Anterior cingulate cortex (tissue), 58 donors: ENCODE measurements at regions not wholly inside any gene's neighbourhood (a gene's known extent, or its start where the extent isn't known, plus 50 kb on each side); places are given as distances from the start of the nearest gene placed in this dataset.
"Not testable (repeated sequence)": the region's sequence is repeated elsewhere in the genome, so short reads cannot be mapped to it uniquely, and the experiment has no call there.

Experiments
- DNase-seq, 58 donors: peaks; one replicate each; lab custom pipeline; 2025; lab: John Stamatoyannopoulos, UW

DNA sequence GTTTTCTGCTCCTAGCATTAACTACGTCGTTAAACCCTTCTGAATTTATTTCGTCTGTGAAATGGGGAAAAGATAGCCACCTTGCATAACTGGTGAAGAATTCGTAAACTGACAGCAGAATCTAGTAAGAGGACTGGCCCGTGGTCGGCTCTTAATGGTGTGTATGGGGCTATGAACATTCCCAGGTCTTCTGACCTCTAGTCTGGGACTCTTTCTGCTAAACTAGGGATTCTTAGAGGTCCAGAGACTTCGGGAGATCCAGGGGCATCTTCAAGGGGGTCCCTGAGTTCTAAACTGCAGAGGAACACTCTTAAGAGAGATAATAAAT, 231.1 kb upstream of the SERP2 start:
- DNase-seq, result peak in 1 of 58 donors; percentile 44

GRCh38 chr13:44142941-44143665, 230.5 kb upstream of the SERP2 start:
- DNase-seq, result no peak

DNA sequence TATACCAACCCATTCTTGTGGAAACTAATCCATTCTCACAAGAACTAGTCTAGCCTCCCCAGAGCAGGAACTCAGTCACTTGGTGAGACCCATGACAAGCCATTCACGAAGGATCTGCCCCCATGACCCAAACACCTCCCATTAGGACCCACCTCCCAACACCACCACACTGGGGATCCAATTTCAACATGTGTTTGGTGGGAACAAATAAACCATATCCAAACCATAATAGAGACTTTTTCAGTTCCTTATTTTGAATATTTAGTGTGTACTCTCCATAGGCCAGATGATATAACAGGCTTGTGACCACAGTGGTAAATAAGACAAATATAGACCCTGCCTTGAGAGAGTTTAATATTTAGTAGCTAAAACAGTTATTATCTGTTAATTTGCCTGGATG, 227.5 kb upstream of the SERP2 start:
- DNase-seq, result no peak

- DNase-seq, result no peak
Measured at GRCh38 chr13:44147233-44147632, 226.4 kb upstream of the SERP2 start.

GRCh38 chr13:44147648-44148047, 226.0 kb upstream of the SERP2 start:
- DNase-seq, result peak in 1 of 58 donors; percentile 52

GRCh38 chr13:44148159-44148914, 225.3 kb upstream of the SERP2 start:
- peak in 30 of 58 donors; percentile 4 to 60 (median 28) for DNase-seq

- not testable (repeated sequence) for DNase-seq
Measured at GRCh38 chr13:44149231-44149630, 224.4 kb upstream of the SERP2 start.

- no peak for DNase-seq
Measured at GRCh38 chr13:44149821-44150220, 223.8 kb upstream of the SERP2 start.

GRCh38 chr13:44151474-44151873, 222.2 kb upstream of the SERP2 start:
- DNase-seq, result no peak

- no peak for DNase-seq
Measured at GRCh38 chr13:44153496-44153895, 220.1 kb upstream of the SERP2 start.

DNA sequence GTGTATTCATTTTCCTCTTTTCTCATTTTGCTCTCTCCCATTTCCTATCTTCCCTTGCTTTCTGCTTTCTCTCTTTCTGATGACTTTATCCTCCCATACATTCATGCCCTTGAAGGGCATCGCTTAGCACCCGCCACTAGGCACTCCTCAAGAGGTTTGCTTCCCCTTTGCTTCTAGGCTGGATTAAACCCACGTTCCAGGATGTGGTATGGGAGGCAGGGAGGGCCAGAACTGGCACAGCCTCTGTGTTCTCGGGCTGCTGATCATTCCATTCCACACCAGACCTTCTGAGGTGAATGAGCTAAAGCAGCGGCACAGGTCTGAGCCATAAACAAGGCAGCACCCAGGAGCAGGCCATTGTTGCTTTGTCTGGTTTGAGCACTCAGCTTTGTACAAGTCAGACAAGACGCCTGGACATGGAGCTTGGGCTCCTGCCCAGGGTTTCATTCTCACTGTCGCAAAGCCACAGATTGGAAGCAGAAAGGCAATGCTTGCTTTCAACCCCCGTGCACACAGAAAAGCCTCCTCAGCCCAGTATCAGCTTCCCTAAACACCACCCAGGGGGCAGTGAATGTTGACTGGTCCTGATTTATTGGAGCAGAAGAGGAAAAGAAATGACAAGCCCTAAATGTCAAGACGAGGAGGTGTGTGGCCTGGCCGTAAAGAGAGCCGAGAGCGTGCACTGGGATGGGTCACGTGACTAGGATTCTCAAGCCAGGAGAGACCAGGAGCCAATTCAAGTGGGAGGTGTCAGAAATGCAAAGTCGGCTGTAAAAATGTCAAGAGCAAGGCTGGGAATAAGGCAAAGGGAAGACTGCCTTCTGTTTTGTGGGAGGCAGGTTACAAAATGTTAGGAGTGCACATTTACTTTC, 218.0 kb upstream of the SERP2 start:
- DNase-seq, result peak in 49 of 58 donors; percentile 17 to 87 (median 57)

DNA sequence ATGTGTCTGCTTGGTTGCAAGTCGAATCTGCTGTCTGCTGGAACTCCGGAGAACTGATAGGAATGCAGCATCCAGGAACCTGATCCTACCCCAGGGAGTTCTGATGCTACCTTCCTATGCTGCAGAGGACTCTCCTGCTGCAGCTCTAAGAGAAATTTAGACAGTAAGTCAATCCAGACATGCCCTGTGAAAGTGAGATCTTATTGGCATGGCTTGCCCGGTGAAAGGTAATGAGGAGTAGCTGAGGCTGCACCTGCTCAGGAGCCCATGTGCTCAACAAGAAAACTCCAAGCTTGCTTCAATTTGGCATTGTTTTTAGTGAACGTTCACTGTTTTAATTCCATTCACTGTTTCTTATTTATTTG, 217.3 kb upstream of the SERP2 start:
- no peak for DNase-seq

GRCh38 chr13:44157606-44158005, 216.0 kb upstream of the SERP2 start:
- DNase-seq, result no peak

DNA sequence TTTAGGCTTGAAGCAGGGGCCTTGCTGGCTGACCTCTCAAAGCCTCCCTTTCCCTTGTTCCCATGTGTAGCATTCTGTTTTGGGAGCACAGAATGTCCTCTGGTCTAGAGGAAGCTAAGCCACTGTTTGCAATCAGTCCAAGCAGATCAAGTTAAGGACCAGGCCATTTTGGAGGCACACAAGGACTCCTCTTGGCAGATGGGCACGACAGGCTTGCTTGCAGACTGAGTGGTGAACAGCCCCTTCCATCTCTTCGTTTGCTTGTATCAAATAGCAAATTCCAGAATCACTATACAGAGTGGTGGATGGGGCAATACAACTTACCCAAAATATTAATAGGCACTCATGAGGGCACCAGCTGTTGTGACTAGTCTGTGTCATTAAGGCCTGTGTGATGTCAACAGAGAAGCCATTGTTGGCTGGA, 215.5 kb upstream of the SERP2 start:
- DNase-seq, result no peak

DNA sequence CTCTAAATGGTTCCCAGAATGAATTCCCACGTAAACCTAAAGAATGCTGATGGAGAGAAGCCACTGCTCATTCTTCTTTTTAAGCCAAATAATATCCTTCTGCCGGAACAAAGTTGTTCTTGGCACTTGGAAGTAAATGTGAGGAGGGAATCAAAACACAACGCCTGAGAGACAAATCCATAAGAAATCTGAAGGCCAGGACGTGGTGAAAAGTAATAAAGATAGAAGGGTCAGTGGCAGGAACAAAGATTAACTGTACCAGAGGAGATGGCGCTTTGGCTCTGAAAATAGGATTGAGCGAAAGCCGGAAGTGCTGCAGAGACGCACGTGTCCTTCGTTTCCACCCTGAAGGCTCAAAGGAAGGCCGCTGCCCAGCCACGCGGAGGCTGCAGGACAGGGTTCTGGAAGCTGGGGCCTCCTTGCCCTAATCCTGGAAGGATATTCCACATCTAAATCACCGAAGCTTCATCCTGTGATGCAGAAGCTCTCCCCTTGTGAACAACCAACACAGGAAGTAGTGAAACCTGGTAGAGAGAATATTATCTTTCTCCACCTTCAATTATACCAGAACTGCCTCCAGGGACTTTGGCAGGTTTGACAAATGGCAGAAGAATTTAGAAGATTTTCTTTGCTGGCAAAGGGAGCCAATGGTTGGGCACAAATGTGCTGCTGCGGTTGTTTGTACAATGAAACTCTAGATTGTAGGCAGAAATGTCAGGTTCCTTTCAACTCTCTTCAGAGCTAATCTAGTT, 214.6 kb upstream of the SERP2 start:
- DNase-seq, result peak in 1 of 58 donors; percentile 23

DNA sequence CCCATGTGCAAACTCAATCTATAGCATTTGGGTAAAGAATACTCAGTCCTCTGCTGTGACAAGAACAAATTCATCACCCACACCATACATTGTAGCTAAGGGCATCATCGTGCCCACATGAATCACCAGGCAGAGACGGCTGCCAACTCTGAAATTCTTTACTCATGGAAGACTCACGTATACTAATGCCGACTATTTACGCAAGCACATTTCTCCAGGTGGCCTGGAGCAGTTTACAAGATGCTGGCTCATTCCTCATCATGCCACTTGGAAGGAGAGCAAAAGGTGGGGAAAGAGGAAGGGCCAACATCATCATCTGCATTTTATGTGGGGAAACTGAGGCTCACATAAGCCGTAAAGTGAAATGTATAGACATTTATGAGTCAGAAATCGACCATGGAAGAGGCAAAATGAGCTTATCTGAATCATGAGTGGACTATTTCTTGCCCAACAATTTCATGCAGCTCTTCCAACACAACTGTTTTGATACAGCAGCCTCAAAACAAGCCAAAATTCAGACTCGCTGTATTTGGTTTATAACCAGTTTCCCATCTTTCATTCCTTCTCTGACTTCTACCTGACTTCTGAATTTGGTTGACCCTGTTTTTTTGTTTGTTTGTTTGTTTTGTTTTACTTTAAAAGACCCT, 213.9 kb upstream of the SERP2 start:
- DNase-seq, result peak in 8 of 58 donors; percentile 3 to 62 (median 25)

GRCh38 chr13:44160591-44161191, 212.9 kb upstream of the SERP2 start:
- DNase-seq, result peak in 39 of 58 donors; percentile 12 to 81 (median 54)

DNA sequence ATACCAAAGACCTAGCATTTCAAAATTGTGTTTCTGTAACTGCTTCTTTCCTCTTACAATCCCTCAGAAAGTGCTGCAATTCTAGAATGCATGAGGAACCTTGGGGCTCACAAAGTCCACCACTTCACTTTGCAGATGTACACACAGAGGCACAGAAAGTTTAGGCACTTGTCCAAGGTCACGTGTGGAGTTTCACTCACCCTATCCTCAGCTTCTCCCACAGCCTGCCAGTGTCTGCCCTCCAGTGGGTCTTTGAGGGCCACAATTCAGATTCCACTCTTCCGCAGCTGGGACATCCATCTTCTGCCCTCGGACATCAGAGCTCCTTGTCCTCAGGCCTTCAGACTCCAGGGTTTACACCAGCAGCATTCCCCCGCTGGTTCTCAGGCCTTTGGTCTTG, 210.5 kb upstream of the SERP2 start:
- DNase-seq, result no peak

DNA sequence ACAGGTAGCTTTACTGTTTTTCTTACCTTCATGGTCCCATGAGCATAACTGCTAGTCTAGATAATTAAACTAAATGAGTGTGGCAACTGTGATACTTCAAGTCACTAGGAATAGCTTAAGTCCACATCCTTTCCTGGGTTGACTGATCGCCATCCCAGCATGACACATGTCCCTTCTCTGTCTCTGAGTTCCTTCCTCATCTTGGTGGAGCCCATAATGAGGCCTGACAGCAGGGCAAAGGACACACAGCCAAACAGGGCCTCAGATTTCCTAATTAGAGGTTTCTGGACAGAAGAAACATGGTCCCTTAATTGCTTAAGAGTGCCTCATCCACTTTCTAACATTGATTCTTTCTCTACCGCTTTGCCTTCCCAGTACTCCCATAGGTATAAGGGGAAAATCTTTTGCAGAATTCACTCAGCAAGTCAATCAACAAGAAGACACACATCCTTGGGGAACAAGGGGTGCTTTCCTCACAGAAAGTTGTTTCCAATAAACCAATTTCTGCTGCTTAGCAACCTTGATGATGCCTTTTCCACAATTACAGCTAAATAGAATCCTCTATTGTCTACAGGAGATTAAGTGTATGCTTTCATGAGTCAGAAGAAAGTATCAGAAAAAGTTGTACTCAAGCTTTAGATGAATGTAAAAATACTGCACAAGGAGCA, 208.3 kb upstream of the SERP2 start:
- no peak for DNase-seq
